ENCODE measurements at regions not wholly inside any gene's neighbourhood (a gene's known extent, or its start where the extent isn't known, plus 50 kb on each side); places are given as distances from the start of the nearest gene placed in this dataset.

GRCh38 chr5:19098434-19098833 lies 889.6 kb downstream of the CDH18 start:
- TF ChIP-seq CTCF (IDR thresholded peaks at IDR 0.05) (no peak), POLR2A (IDR thresholded peaks at IDR 0.05) (no peak)

Data from uterus (tissue), 2 donors.